ENCODE measurements at regions not wholly inside any gene's neighbourhood (a gene's known extent, or its start where the extent isn't known, plus 50 kb on each side); places are given as distances from the start of the nearest gene placed in this dataset.

- DNase-seq, result no peak
- H3K27me3 ChIP-seq, result no peaks in the 10 kb centered on the region
- H3K36me3 ChIP-seq, result no peaks in the 10 kb centered on the region
- H3K9me3 ChIP-seq, result no peaks in the 10 kb centered on the region
- H3K4me3 ChIP-seq, result no peak overlapping the region
- no peaks in the 10 kb centered on the region for H3K4me1 ChIP-seq
- no peak overlapping the region for H3K27ac ChIP-seq
- TF ChIP-seq POLR2A (IDR thresholded peaks at IDR 0.05), result no peak
- no peak for TF ChIP-seq CTCF (IDR thresholded peaks at IDR 0.05)
Observed at GRCh38 chr12:5217936-5218335, 174.3 kb downstream of the KCNA5 start.

DNA sequence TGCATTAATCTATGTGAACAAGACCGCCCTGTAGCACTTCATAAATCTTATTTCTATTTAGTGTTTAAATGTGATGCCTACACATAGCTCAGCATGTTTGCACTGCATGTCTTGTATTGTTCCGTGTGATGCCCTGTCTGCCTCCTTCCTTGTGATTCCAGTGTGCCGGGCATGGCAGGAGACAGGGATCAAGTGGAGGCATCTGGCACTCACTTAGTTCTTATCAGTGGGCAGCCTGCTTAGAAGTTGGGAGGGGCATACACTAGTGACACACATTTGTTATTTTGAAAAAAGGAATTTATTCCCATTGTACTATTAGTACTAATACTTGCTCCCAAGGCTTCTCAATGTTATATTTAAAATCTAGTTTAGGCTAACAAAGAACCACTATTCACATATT lies 176.4 kb downstream of the KCNA5 start:
- Histone ChIP-seq H3K27me3 (no peaks in the 10 kb centered on the region), H3K4me3 (no peak overlapping the region), H3K9me3 (no peaks in the 10 kb centered on the region), H3K36me3 (no peaks in the 10 kb centered on the region), H3K4me1 (no peaks in the 10 kb centered on the region), H3K27ac (no peak overlapping the region)
- TF ChIP-seq CTCF (IDR thresholded peaks at IDR 0.05), result no peak
- no peak for TF ChIP-seq POLR2A (IDR thresholded peaks at IDR 0.05)
- no peak for DNase-seq

DNA sequence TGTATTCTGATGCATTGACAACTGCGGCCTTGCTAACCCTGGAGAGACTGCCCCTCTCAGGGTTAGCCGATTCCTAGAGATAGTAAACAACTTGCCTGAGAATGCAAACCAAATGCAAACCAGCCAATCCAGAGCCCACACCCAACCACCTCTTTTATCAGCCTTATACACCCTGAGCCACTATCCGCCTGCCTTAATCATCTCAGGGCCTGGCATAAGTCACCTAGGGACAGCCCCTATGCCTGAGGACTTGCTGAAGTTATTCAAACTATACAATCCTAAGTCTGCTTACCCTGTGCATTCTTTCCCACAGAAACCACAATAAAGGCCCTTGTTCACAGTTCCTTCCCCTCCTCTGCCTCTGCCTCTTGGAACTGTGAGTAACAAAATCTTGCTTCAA lies 177.2 kb downstream of the KCNA5 start:
- Histone ChIP-seq H3K27me3 (no peaks in the 10 kb centered on the region), H3K4me1 (no peaks in the 10 kb centered on the region), H3K36me3 (no peaks in the 10 kb centered on the region), H3K4me3 (no peak overlapping the region), H3K9me3 (no peaks in the 10 kb centered on the region), H3K27ac (no peak overlapping the region)
- no peak for DNase-seq
- TF ChIP-seq POLR2A (IDR thresholded peaks at IDR 0.05), result no peak
- no peak for TF ChIP-seq CTCF (IDR thresholded peaks at IDR 0.05)

DNA sequence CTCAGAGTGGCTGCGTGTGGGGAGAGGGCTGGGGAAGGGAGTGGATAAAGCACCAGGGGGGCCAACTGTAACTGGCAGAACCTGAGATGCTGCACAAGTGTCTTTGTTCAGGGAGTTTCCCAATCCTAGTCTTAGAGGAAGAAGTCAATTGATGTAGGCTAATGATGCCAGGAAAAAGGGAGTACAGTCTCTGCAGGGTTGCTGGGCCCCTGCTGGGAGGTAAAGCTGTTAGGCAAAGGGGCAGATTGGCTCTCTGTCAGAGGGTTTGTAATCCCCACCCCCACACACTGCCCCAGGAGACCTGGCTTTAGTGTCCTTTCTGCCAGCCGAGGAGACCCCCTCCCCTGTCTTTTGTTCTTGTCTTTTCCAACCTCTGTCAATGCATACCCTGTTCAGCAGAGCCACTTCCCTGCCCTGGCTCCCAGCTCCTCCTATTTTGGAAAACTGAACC lies 178.4 kb downstream of the KCNA5 start:
- no peaks in the 10 kb centered on the region for H3K27me3 ChIP-seq
- TF ChIP-seq CTCF (IDR thresholded peaks at IDR 0.05) (no peak), POLR2A (IDR thresholded peaks at IDR 0.05) (no peak)
- no peak overlapping the region for H3K4me3 ChIP-seq
- no peak for DNase-seq
- no peak overlapping the region for H3K27ac ChIP-seq
- no peaks in the 10 kb centered on the region for H3K9me3 ChIP-seq
- no peaks in the 10 kb centered on the region for H3K4me1 ChIP-seq
- H3K36me3 ChIP-seq, result no peaks in the 10 kb centered on the region

DNA sequence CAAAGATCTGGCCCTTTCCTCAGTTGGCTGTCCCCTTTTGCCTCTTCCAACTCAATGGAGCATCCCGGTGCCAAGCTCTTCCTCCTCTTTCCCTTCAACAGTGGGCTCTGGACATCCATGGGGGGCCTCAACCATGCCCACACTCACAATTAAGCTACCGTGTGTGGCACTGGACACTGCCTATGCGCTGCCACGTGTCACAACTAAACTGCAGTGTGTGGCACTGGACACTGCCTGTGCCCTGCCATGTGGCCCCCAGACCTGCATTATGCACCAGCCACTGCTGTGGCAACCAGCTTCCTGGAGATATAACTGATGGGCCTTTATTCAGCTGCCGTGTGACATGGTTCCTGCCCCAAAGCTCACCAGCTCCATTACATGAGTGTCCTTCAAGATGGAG lies 179.1 kb downstream of the KCNA5 start:
- no peak for DNase-seq
- TF ChIP-seq POLR2A (IDR thresholded peaks at IDR 0.05) (no peak), CTCF (IDR thresholded peaks at IDR 0.05) (no peak)
- H3K4me3 ChIP-seq, result no peak overlapping the region
- no peaks in the 10 kb centered on the region for H3K36me3 ChIP-seq
- no peaks in the 10 kb centered on the region for H3K4me1 ChIP-seq
- no peak overlapping the region for H3K27ac ChIP-seq
- H3K9me3 ChIP-seq, result no peaks in the 10 kb centered on the region
- no peaks in the 10 kb centered on the region for H3K27me3 ChIP-seq

GRCh38 chr12:5223881-5224280 lies 180.2 kb downstream of the KCNA5 start:
- Histone ChIP-seq H3K4me1 (no peaks in the 10 kb centered on the region), H3K27me3 (no peaks in the 10 kb centered on the region), H3K9me3 (peaks cover 0 to under 1% (median 0%) of the 10 kb centered on the region in 4 donors), H3K27ac (no peak overlapping the region), H3K36me3 (no peaks in the 10 kb centered on the region), H3K4me3 (no peak overlapping the region)
- TF ChIP-seq CTCF (IDR thresholded peaks at IDR 0.05) (no peak), POLR2A (IDR thresholded peaks at IDR 0.05) (no peak)
- no peak for DNase-seq

All from Peyer's patch (tissue), 4 donors.